Fibroblast of lung (primary cell): ENCODE measurements at regions not wholly inside any gene's neighbourhood (a gene's known extent, or its start where the extent isn't known, plus 50 kb on each side); places are given as distances from the start of the nearest gene placed in this dataset.
"Not testable (repeated sequence)": the region's sequence is repeated elsewhere in the genome, so short reads cannot be mapped to it uniquely, and the experiment has no call there.

Experiments used
- DNase-seq, 2 donors: peaks; one replicate each; pipeline versions ENCODE4 v3.0.0 to v3.0.0-alpha.2; 2010; ENCODE audit warnings: low read depth in 2 of 2
- H2AFZ ChIP-seq: 2 replicates; pipeline ENCODE4 v1.5.1; 2012; ENCODE audit warnings: low read length, control low read depth, inconsistent platforms
- H3K27ac ChIP-seq: 2 replicates; pipeline ENCODE4 v1.5.1; 2011; ENCODE audit warnings: low read length, control low read depth; ENCODE audit not compliant: insufficient read depth
- H3K27me3 ChIP-seq: 2 replicates; pipeline ENCODE4 v1.5.1; 2011; ENCODE audit warnings: mild to moderate bottlenecking, low read length; ENCODE audit not compliant: control insufficient read depth, insufficient read depth
- H3K36me3 ChIP-seq: 2 replicates; pipeline ENCODE4 v1.5.1; 2011; ENCODE audit warnings: low read length; ENCODE audit not compliant: control insufficient read depth, insufficient read depth
- H3K4me1 ChIP-seq: 2 replicates; pipeline ENCODE4 v1.5.1; 2011; ENCODE audit warnings: low read length; ENCODE audit not compliant: control insufficient read depth, insufficient read depth; ENCODE audit errors: extremely low read depth
- H3K4me2 ChIP-seq: 2 replicates; pipeline ENCODE4 v1.5.1; 2011; ENCODE audit warnings: low read length, control low read depth; ENCODE audit not compliant: insufficient read depth; ENCODE audit errors: extremely low read depth
- H3K4me3 ChIP-seq, 4 experiments: fragments of 200-600 bp in 1 of 4; sonication (generic) in 1 of 4; replicated peaks in 1 of 4; 2 replicates each; pipeline ENCODE4 v1.5.1; 2011 to 2016; ENCODE audit warnings: low read length in 4 of 4, low read depth in 3 of 4, mild to moderate bottlenecking in 3 of 4, control low read depth in 2 of 4, inconsistent platforms in 1 of 4, mixed read lengths in 1 of 4; ENCODE audit not compliant: insufficient read depth in 1 of 4; ENCODE audit errors: control extremely low read depth in 1 of 4
- H3K79me2 ChIP-seq: 2 replicates; pipeline ENCODE4 v1.5.1; 2012; ENCODE audit warnings: mild to moderate bottlenecking, low read length, inconsistent platforms; ENCODE audit not compliant: control insufficient read depth, insufficient read depth
- H3K9ac ChIP-seq: 2 replicates; pipeline ENCODE4 v1.5.1; 2011; ENCODE audit warnings: mild to moderate bottlenecking, low read length, control low read depth; ENCODE audit not compliant: insufficient read depth
- H3K9me3 ChIP-seq: 2 replicates; pipeline ENCODE4 v1.5.1; 2012; ENCODE audit warnings: low read depth, low read length; ENCODE audit not compliant: control insufficient read depth, insufficient read depth
- H4K20me1 ChIP-seq: 2 replicates; pipeline ENCODE4 v1.5.1; 2011; ENCODE audit warnings: low read length; ENCODE audit not compliant: control insufficient read depth, insufficient read depth; ENCODE audit errors: extremely low read depth
- CTCF ChIP-seq, 2 donors: IDR thresholded peaks in 1 of 2; conservative IDR thresholded peaks in 1 of 2; 1 replicate in 1 of 2; 2 replicates in 1 of 2; pipeline ENCODE4 v1.5.1; 2011 to 2012; ENCODE audit warnings: low read length in 2 of 2, control low read depth in 1 of 2, inconsistent platforms in 1 of 2, low read depth in 1 of 2, mild to moderate bottlenecking in 1 of 2
- EZH2 ChIP-seq: IDR thresholded peaks from 2 replicates; pipeline ENCODE4 v1.5.1; 2012; ENCODE audit warnings: low read length, control low read depth, mild to moderate bottlenecking; ENCODE audit errors: missing control alignments

GRCh38 chrX:45404206-45404605 lies 203.5 kb upstream of the DIPK2B start:
- H4K20me1 ChIP-seq = no peaks in the 10 kb centered on the region
- H3K9ac ChIP-seq = no peak overlapping the region
- H3K27ac ChIP-seq = no peak overlapping the region
- H3K79me2 ChIP-seq = no peaks in the 10 kb centered on the region
- H3K4me3 ChIP-seq = no peak overlapping the region
- DNase-seq = no peak
- H3K4me1 ChIP-seq = no peaks in the 10 kb centered on the region
- no peaks in the 10 kb centered on the region for H3K36me3 ChIP-seq
- H3K4me2 ChIP-seq = no peak overlapping the region
- no peaks in the 10 kb centered on the region for H3K27me3 ChIP-seq
- H3K9me3 ChIP-seq = no peaks in the 10 kb centered on the region
- H2AFZ ChIP-seq = no peak overlapping the region
- TF ChIP-seq EZH2 (no peak), CTCF (conservative IDR thresholded peaks at IDR 0.05 in 1 of 2, IDR thresholded peaks at IDR 0.05 in 1 of 2; ENCODE audit: low read depth in 1 of 2, low read length in 2 of 2) (no peak)

- no peaks in the 10 kb centered on the region for H3K9me3 ChIP-seq
- no peaks in the 10 kb centered on the region for H3K27me3 ChIP-seq
- H3K4me3 ChIP-seq = no peak overlapping the region
- no peaks in the 10 kb centered on the region for H4K20me1 ChIP-seq
- H3K36me3 ChIP-seq = no peaks in the 10 kb centered on the region
- no peak overlapping the region for H3K27ac ChIP-seq
- H3K9ac ChIP-seq = no peak overlapping the region
- H3K4me1 ChIP-seq = no peaks in the 10 kb centered on the region
- H3K79me2 ChIP-seq = no peaks in the 10 kb centered on the region
- TF ChIP-seq EZH2 (no peak), CTCF (conservative IDR thresholded peaks at IDR 0.05 in 1 of 2, IDR thresholded peaks at IDR 0.05 in 1 of 2; ENCODE audit: low read depth in 1 of 2, low read length in 2 of 2) (no peak)
- no peak for DNase-seq
- H3K4me2 ChIP-seq = no peak overlapping the region
- no peak overlapping the region for H2AFZ ChIP-seq
Observed at GRCh38 chrX:45401923-45402322, 201.2 kb upstream of the DIPK2B start.

- H3K27me3 ChIP-seq, H3K4me3 ChIP-seq, H3K79me2 ChIP-seq, H3K36me3 ChIP-seq, H3K9ac ChIP-seq, H3K27ac ChIP-seq, H3K9me3 ChIP-seq, H3K4me2 ChIP-seq, H3K4me1 ChIP-seq, DNase-seq, H4K20me1 ChIP-seq, H2AFZ ChIP-seq: not testable (repeated sequence)
Observed at GRCh38 chrX:45400951-45401725, 200.5 kb upstream of the DIPK2B start.
